ENCODE measurements at regions not wholly inside any gene's neighbourhood (a gene's known extent, or its start where the extent isn't known, plus 50 kb on each side); places are given as distances from the start of the nearest gene placed in this dataset.

GRCh38 chr12:93168751-93169150, 209.0 kb upstream of the NUDT4 start:
- Histone ChIP-seq H3K27ac (replicated peaks) (peak overlapping the region; percentile 32), H3K4me1 (peaks cover 23% of the 10 kb centered on the region), H3K9me3 (replicated peaks) (no peaks in the 10 kb centered on the region), H3K27me3 (ENCODE audit: low read depth) (no peaks in the 10 kb centered on the region), H3K4me3 (peak overlapping the region; percentile 61), H3K36me3 (no peaks in the 10 kb centered on the region)
- intact Hi-C loops (cut with micrococcal nuclease) = no loop called here
- no peak for TF ChIP-seq CTCF (IDR thresholded peaks at IDR 0.05; ENCODE audit: borderline replicate concordance)
- no peak for DNase-seq

GRCh38 chr12:93169536-93169935, 208.2 kb upstream of the NUDT4 start:
- intact Hi-C loops (cut with micrococcal nuclease) = no loop called here
- H3K4me3 ChIP-seq = no peak overlapping the region
- H3K9me3 ChIP-seq (replicated peaks) = no peaks in the 10 kb centered on the region
- no peak overlapping the region for H3K27ac ChIP-seq (replicated peaks)
- TF ChIP-seq CTCF (IDR thresholded peaks at IDR 0.05; ENCODE audit: borderline replicate concordance) = no peak
- peaks cover 31% of the 10 kb centered on the region for H3K4me1 ChIP-seq
- H3K27me3 ChIP-seq (ENCODE audit: low read depth) = no peaks in the 10 kb centered on the region
- H3K36me3 ChIP-seq = no peaks in the 10 kb centered on the region
- DNase-seq = no peak

GRCh38 chr12:93170928-93171327, 206.8 kb upstream of the NUDT4 start:
- Histone ChIP-seq H3K4me3 (no peak overlapping the region), H3K27me3 (ENCODE audit: low read depth) (no peaks in the 10 kb centered on the region), H3K27ac (replicated peaks) (no peak overlapping the region), H3K36me3 (no peaks in the 10 kb centered on the region), H3K9me3 (replicated peaks) (no peaks in the 10 kb centered on the region), H3K4me1 (peaks cover 42% of the 10 kb centered on the region)
- no peak for DNase-seq
- intact Hi-C loops (cut with micrococcal nuclease) = loop anchor here (10.0 kb wide), 1 partner anchor 146 kb away; no protein-coding TSS in a partner anchor
- TF ChIP-seq CTCF (IDR thresholded peaks at IDR 0.05; ENCODE audit: borderline replicate concordance) = no peak

- DNase-seq = no peak
- Histone ChIP-seq H3K4me3 (no peak overlapping the region), H3K4me1 (peaks cover 56% of the 10 kb centered on the region), H3K36me3 (no peaks in the 10 kb centered on the region), H3K27ac (replicated peaks) (peak overlapping the region; percentile 87), H3K27me3 (ENCODE audit: low read depth) (no peaks in the 10 kb centered on the region), H3K9me3 (replicated peaks) (peaks cover 3% of the 10 kb centered on the region)
- TF ChIP-seq CTCF (IDR thresholded peaks at IDR 0.05; ENCODE audit: borderline replicate concordance) = no peak
- intact Hi-C loops (cut with micrococcal nuclease) = loop anchor here (10.0 kb wide), 1 partner anchor 149 kb away; no protein-coding TSS in a partner anchor
These were observed 204.4 kb upstream of the NUDT4 start for GRCh38 chr12:93173178-93173957.

GRCh38 chr12:93174048-93174447, 203.7 kb upstream of the NUDT4 start:
- H3K4me1 ChIP-seq = peaks cover 62% of the 10 kb centered on the region
- peaks cover 5% of the 10 kb centered on the region for H3K9me3 ChIP-seq (replicated peaks)
- H3K27me3 ChIP-seq (ENCODE audit: low read depth) = no peaks in the 10 kb centered on the region
- DNase-seq = no peak
- peak overlapping the region; percentile 87 for H3K27ac ChIP-seq (replicated peaks)
- no peak overlapping the region for H3K4me3 ChIP-seq
- H3K36me3 ChIP-seq = no peaks in the 10 kb centered on the region
- TF ChIP-seq CTCF (IDR thresholded peaks at IDR 0.05; ENCODE audit: borderline replicate concordance) = no peak
- intact Hi-C loops (cut with micrococcal nuclease) = loop anchor here (10.0 kb wide), 1 partner anchor 149 kb away; no protein-coding TSS in a partner anchor
